CD14-positive monocyte (primary cell): ENCODE measurements at regions not wholly inside any gene's neighbourhood (a gene's known extent, or its start where the extent isn't known, plus 50 kb on each side); places are given as distances from the start of the nearest gene placed in this dataset.

Experiments used
- DNase-seq, 3 donors: peaks; one replicate each; pipeline ENCODE4 v3.0.0-alpha.2; 2011 to 2022
- H2AFZ ChIP-seq: 2 replicates; pipeline ENCODE4 v1.6.0; 2012; ENCODE audit warnings: mild to moderate bottlenecking, low read depth, low read length, inconsistent platforms; ENCODE audit not compliant: insufficient read depth, poor library complexity, severe bottlenecking
- H3K27ac ChIP-seq, 2 donors: 1 replicate in 1 of 2; 2 replicates in 1 of 2; pipeline ENCODE4 v1.5.1; 2012 to 2013; ENCODE audit warnings: low read length in 2 of 2, control low read depth in 1 of 2, inconsistent platforms in 1 of 2, low read depth in 1 of 2, mild to moderate bottlenecking in 1 of 2
- H3K27me3 ChIP-seq, 2 donors: one replicate each; pipeline versions ENCODE4 v1.6.0 to v1.6.1; 2011 to 2013; ENCODE audit warnings: low read length in 2 of 2; ENCODE audit not compliant: control insufficient read depth in 2 of 2, insufficient read depth in 2 of 2
- H3K36me3 ChIP-seq, 2 donors: replicated peaks in 1 of 2; 1 replicate in 1 of 2; 2 replicates in 1 of 2; pipeline versions ENCODE4 v1.5.1 to v1.6.1; 2012 to 2013; ENCODE audit warnings: low read length in 2 of 2, control low read depth in 1 of 2, inconsistent platforms in 1 of 2, mild to moderate bottlenecking in 1 of 2; ENCODE audit not compliant: insufficient read depth in 2 of 2, control insufficient read depth in 1 of 2
- H3K4me1 ChIP-seq, 2 donors: 1 replicate in 1 of 2; 2 replicates in 1 of 2; pipeline versions ENCODE4 v1.5.1 to v1.6.1; 2012 to 2013; ENCODE audit warnings: low read length in 2 of 2, control low read depth in 1 of 2, inconsistent platforms in 1 of 2, mild to moderate bottlenecking in 1 of 2, moderate library complexity in 1 of 2; ENCODE audit not compliant: insufficient read depth in 2 of 2, control insufficient read depth in 1 of 2
- H3K4me2 ChIP-seq: replicated peaks from 2 replicates; pipeline ENCODE3; 2012; ENCODE audit warnings: low read length, moderate library complexity, mild to moderate bottlenecking; ENCODE audit not compliant: poor library complexity, severe bottlenecking; ENCODE audit errors: extremely low read depth
- H3K4me3 ChIP-seq, 3 experiments: fragments of 200-600 bp in 1 of 3; sonication (generic) in 1 of 3; replicated peaks in 1 of 3; 1 replicate in 2 of 3; 2 replicates in 1 of 3; pipeline ENCODE4 v1.5.1; 2011 to 2013; ENCODE audit warnings: low read length in 3 of 3, mild to moderate bottlenecking in 3 of 3, control low read depth in 2 of 3, low read depth in 2 of 3, inconsistent platforms in 1 of 3, moderate library complexity in 1 of 3
- H3K79me2 ChIP-seq: 2 replicates; pipeline ENCODE4 v1.6.0; 2012; ENCODE audit warnings: mild to moderate bottlenecking, control low read depth, inconsistent platforms, low read length, moderate library complexity; ENCODE audit not compliant: insufficient read depth
- H3K9ac ChIP-seq: 2 replicates; pipeline ENCODE4 v1.6.0; 2017; ENCODE audit warnings: low read length, mild to moderate bottlenecking; ENCODE audit not compliant: insufficient read depth, poor library complexity, severe bottlenecking
- H3K9me3 ChIP-seq, 2 donors: replicated peaks in 1 of 2; 1 replicate in 1 of 2; 2 replicates in 1 of 2; pipeline versions ENCODE4 v1.5.1 to v1.6.1; 2012 to 2013; ENCODE audit warnings: low read length in 2 of 2, control low read depth in 1 of 2; ENCODE audit not compliant: control insufficient read depth in 1 of 2, insufficient read depth in 1 of 2
- H4K20me1 ChIP-seq: 2 replicates; pipeline ENCODE4 v1.6.0; 2012; ENCODE audit warnings: mild to moderate bottlenecking, low read length, control low read depth, moderate library complexity; ENCODE audit not compliant: insufficient read depth
- H3K27ac Mint-ChIP-seq, 7 donors: one replicate each; pipeline ENCODE4 v1.8.0; 2020; ENCODE audit warnings: mild to moderate bottlenecking in 7 of 7, mixed read lengths in 7 of 7, moderate library complexity in 6 of 7, inconsistent platforms in 2 of 7
- H3K27me3 Mint-ChIP-seq, 3 donors: one replicate each; pipeline ENCODE4 v1.8.0; 2021 to 2022; ENCODE audit warnings: low read depth in 3 of 3, mild to moderate bottlenecking in 3 of 3, mixed read lengths in 3 of 3, moderate library complexity in 3 of 3, inconsistent platforms in 1 of 3
- H3K36me3 Mint-ChIP-seq, 2 donors: one replicate each; pipeline ENCODE4 v1.8.0; 2020; ENCODE audit warnings: mixed read lengths in 2 of 2, inconsistent platforms in 1 of 2, mild to moderate bottlenecking in 1 of 2
- H3K4me1 Mint-ChIP-seq: one replicate; pipeline ENCODE4 v1.8.0; 2020; ENCODE audit warnings: mild to moderate bottlenecking, mixed read lengths
- H3K4me3 Mint-ChIP-seq, 2 donors: one replicate each; pipeline ENCODE4 v1.8.0; 2020; ENCODE audit warnings: mild to moderate bottlenecking in 2 of 2, mixed read lengths in 2 of 2, moderate library complexity in 1 of 2
- H3K9me3 Mint-ChIP-seq, 7 donors: one replicate each; pipeline ENCODE4 v1.8.0; 2020 to 2022; ENCODE audit warnings: mixed read lengths in 7 of 7, mild to moderate bottlenecking in 6 of 7, moderate library complexity in 6 of 7, inconsistent platforms in 2 of 7
- CTCF ChIP-seq: fragments of 200-600 bp; IDR thresholded peaks from one replicate; pipeline ENCODE4 v1.8.0; 2022; ENCODE audit warnings: antibody characterized with exemption, mild to moderate bottlenecking
- WGBS: methylation state at CpG from one replicate; pipeline ENCODE4 v1.1.5; 2013; ENCODE audit warnings: missing lambda C conversion rate; ENCODE audit not compliant: insufficient coverage; 5-methylcytosine and 5-hydroxymethylcytosine counted together
- intact Hi-C, 2 donors: fragments of 100-400 bp; cut with micrococcal nuclease; formaldehyde crosslinking; loops; one replicate each; pipeline versions ENCODE4 v1.15.0 to v1.15.1; 2023

GRCh38 chr4:10983268-10983667 is 298.7 kb upstream of the CLNK start:
- Histone ChIP-seq H4K20me1 (no peaks in the 10 kb centered on the region), H3K36me3 (no peaks in the 10 kb centered on the region), H2AFZ (no peak overlapping the region), H3K79me2 (no peaks in the 10 kb centered on the region), H3K4me1 (peaks cover 7 to 13% of the 10 kb centered on the region in 2 donors), H3K4me2 (no peak overlapping the region), H3K27ac (no peak overlapping the region), H3K27me3 (no peaks in the 10 kb centered on the region), H3K9ac (no peak overlapping the region), H3K4me3 (no peak overlapping the region), H3K9me3 (no peaks in the 10 kb centered on the region)
- no peaks in the 10 kb centered on the region for H3K36me3 Mint-ChIP-seq
- H3K4me1 Mint-ChIP-seq, result peaks cover 18% of the 10 kb centered on the region
- no peak overlapping the region for H3K4me3 Mint-ChIP-seq
- no peak overlapping the region for H3K27ac Mint-ChIP-seq
- no peak for DNase-seq
- peaks cover 0 to 6% (median 0%) of the 10 kb centered on the region in 7 donors for H3K9me3 Mint-ChIP-seq
- intact Hi-C loops, result no loop called here
- TF ChIP-seq CTCF, result no peak
- WGBS, result 31% methylated on average over 2 of the region's 2 CpGs
- peaks cover 0 to 2% (median 0%) of the 10 kb centered on the region in 3 donors for H3K27me3 Mint-ChIP-seq

- Histone ChIP-seq H3K4me3 (no peak overlapping the region), H3K4me2 (no peak overlapping the region), H3K27ac (no peak overlapping the region), H4K20me1 (no peaks in the 10 kb centered on the region), H3K79me2 (no peaks in the 10 kb centered on the region), H3K4me1 (peaks cover 7 to 13% of the 10 kb centered on the region in 2 donors), H3K27me3 (no peaks in the 10 kb centered on the region), H3K9me3 (no peaks in the 10 kb centered on the region), H3K9ac (no peak overlapping the region), H2AFZ (no peak overlapping the region), H3K36me3 (no peaks in the 10 kb centered on the region)
- H3K4me1 Mint-ChIP-seq, result peaks cover 18% of the 10 kb centered on the region
- peaks cover 0 to 3% (median 0%) of the 10 kb centered on the region in 7 donors for H3K9me3 Mint-ChIP-seq
- no peak overlapping the region for H3K27ac Mint-ChIP-seq
- TF ChIP-seq CTCF, result no peak
- H3K4me3 Mint-ChIP-seq, result no peak overlapping the region
- no peaks in the 10 kb centered on the region for H3K36me3 Mint-ChIP-seq
- intact Hi-C loops, result no loop called here
- peaks cover 0 to 2% (median 0%) of the 10 kb centered on the region in 3 donors for H3K27me3 Mint-ChIP-seq
- no peak for DNase-seq
- WGBS, result 0% methylated on average over 1 of the region's 2 CpGs
These were observed 297.7 kb upstream of the CLNK start for GRCh38 chr4:10982305-10982704.
